HCT116 (cell line): ENCODE measurements at regions not wholly inside any gene's neighbourhood (a gene's known extent, or its start where the extent isn't known, plus 50 kb on each side); places are given as distances from the start of the nearest gene placed in this dataset.

ENCODE experiments used
- ATAC-seq: fragments of 200-7000 bp; cut with Tn5 transposase; 2 replicates; pipeline ENCODE4 v1.9.1; 2020; ENCODE audit warnings: mild to moderate bottlenecking, moderate library complexity
- BruUV-seq: library from RNA; stranded (reverse); fragments of 400-500 nt; replicated peaks from 2 replicates; lab custom pipeline; 2021; lab: Mats Ljungman, UMichigan
- CTCF ChIA-PET: fragments of 300-600 bp; sonication (Branson Sonifier 250); formaldehyde crosslinking; loops from one replicate; lab custom pipeline; 2021; ENCODE audit warnings: antibody characterized with exemption; lab: Charles Lee
- POLR2A ChIA-PET: fragments of 300-600, 350-600 bp; sonication (Branson Sonifier 250); formaldehyde crosslinking; loops from one replicate; lab custom pipeline; 2021; ENCODE audit warnings: antibody characterized with exemption; lab: Charles Lee
- RAD21 ChIA-PET, 2 experiments: fragments of 300-600 bp; sonication (Branson Sonifier 250); formaldehyde crosslinking; loops; one replicate each; lab custom pipeline; 2023; ENCODE audit warnings: low total read pairs in 2 of 2; ENCODE audit not compliant: uncharacterized antibody in 2 of 2, unreplicated experiment in 2 of 2, low non-redundant PET in 1 of 2; lab: Charles Lee
- DNase-seq: peaks from one replicate; pipeline ENCODE4 v3.0.0-alpha.2; 2010; ENCODE audit warnings: low read depth, low spot score
- H2AFZ ChIP-seq: fragments of 200-600 bp; shearing (Covaris generic), sonication (generic); 2 replicates; pipeline ENCODE4 v1.6.1; 2017; ENCODE audit warnings: low read depth, mixed run types, mixed read lengths, antibody characterized with exemption, low read length; ENCODE audit not compliant: poor library complexity, severe bottlenecking
- H3K27ac ChIP-seq: 2 replicates; pipeline ENCODE4 v1.5.1; 2012; ENCODE audit warnings: low read depth, low read length
- H3K27me3 ChIP-seq: fragments of 200-600 bp; sonication (generic); 2 replicates; pipeline ENCODE4 v1.6.1; 2016; ENCODE audit warnings: mixed run types, low read length, mixed read lengths; ENCODE audit not compliant: insufficient read depth
- H3K36me3 ChIP-seq, 2 experiments: fragments of 200-500 bp in 1 of 2; fragments of 200-600 bp in 1 of 2; sonication (Bioruptor generic) in 1 of 2; sonication (generic) in 1 of 2; 2 replicates each; pipeline versions ENCODE4 v1.5.1 to v1.6.1; 2014 to 2016; ENCODE audit warnings: low read length in 2 of 2, inconsistent platforms in 1 of 2, mixed read lengths in 1 of 2, mixed run types in 1 of 2; ENCODE audit not compliant: insufficient read depth in 2 of 2, control insufficient read depth in 1 of 2
- H3K4me1 ChIP-seq, 2 experiments: fragments of 200-600 bp in 1 of 2; sonication (generic) in 1 of 2; 2 replicates each; pipeline versions ENCODE4 v1.5.1 to v1.6.1; 2012 to 2017; ENCODE audit warnings: low read length in 2 of 2, inconsistent platforms in 1 of 2, mild to moderate bottlenecking in 1 of 2, mixed read lengths in 1 of 2, mixed run types in 1 of 2, moderate library complexity in 1 of 2; ENCODE audit not compliant: insufficient read depth in 2 of 2, control insufficient read depth in 1 of 2
- H3K4me2 ChIP-seq: fragments of 200-600 bp; sonication (generic); 2 replicates; pipeline ENCODE4 v1.6.1; 2017; ENCODE audit warnings: mixed run types, low read length, mixed read lengths
- H3K4me3 ChIP-seq, 2 experiments: fragments of 200-600 bp in 1 of 2; sonication (generic) in 1 of 2; replicated peaks in 1 of 2; 2 replicates each; pipeline ENCODE4 v1.5.1; 2011 to 2016; ENCODE audit warnings: low read length in 2 of 2, control low read depth in 1 of 2, low read depth in 1 of 2, mild to moderate bottlenecking in 1 of 2, mixed read lengths in 1 of 2, mixed run types in 1 of 2
- H3K79me2 ChIP-seq: fragments of 200-600 bp; sonication (generic); 2 replicates; pipeline ENCODE4 v1.6.1; 2017; ENCODE audit warnings: mild to moderate bottlenecking, mixed run types, low read length, moderate library complexity, mixed read lengths; ENCODE audit not compliant: insufficient read depth
- H3K9ac ChIP-seq: fragments of 200-600 bp; sonication (generic); 2 replicates; pipeline ENCODE4 v1.6.1; 2016; ENCODE audit warnings: low read length, mixed read lengths
- H3K9me2 ChIP-seq: fragments of 200-600 bp; sonication (generic), shearing (Covaris generic); 2 replicates; pipeline ENCODE4 v1.6.1; 2017; ENCODE audit warnings: mixed run types, mild to moderate bottlenecking, moderate library complexity; ENCODE audit not compliant: insufficient read depth
- H3K9me3 ChIP-seq, 2 experiments: fragments of 200-500 bp in 1 of 2; fragments of 200-600 bp in 1 of 2; sonication (Bioruptor generic) in 1 of 2; sonication (generic) in 1 of 2; 2 replicates each; pipeline ENCODE4 v1.6.1; 2014 to 2017; ENCODE audit warnings: low read length in 2 of 2, mixed read lengths in 2 of 2, inconsistent platforms in 1 of 2, low read depth in 1 of 2, mild to moderate bottlenecking in 1 of 2, mixed run types in 1 of 2, moderate library complexity in 1 of 2; ENCODE audit not compliant: control insufficient read depth in 1 of 2, insufficient read depth in 1 of 2
- H4K20me1 ChIP-seq: fragments of 200-600 bp; sonication (generic), shearing (Covaris generic); 2 replicates; pipeline ENCODE4 v1.6.1; 2017; ENCODE audit warnings: mixed run types, mild to moderate bottlenecking, moderate library complexity; ENCODE audit not compliant: insufficient read depth
- CBX3 ChIP-seq: IDR thresholded peaks from 2 replicates; pipeline ENCODE4 v1.6.1; 2012; ENCODE audit warnings: low read depth
- EGR1 ChIP-seq: IDR thresholded peaks from 2 replicates; pipeline ENCODE4 v1.6.1; 2012; ENCODE audit warnings: low read depth
- ELF1 ChIP-seq: IDR thresholded peaks from 2 replicates; pipeline ENCODE4 v1.6.1; 2012; ENCODE audit warnings: low read depth, borderline replicate concordance
- FOSL1 ChIP-seq: IDR thresholded peaks from 2 replicates; pipeline ENCODE4 v1.6.1; 2012; ENCODE audit warnings: low read depth
- JUND ChIP-seq: IDR thresholded peaks from 2 replicates; pipeline ENCODE4 v1.6.1; 2012
- YY1 ChIP-seq: IDR thresholded peaks from 2 replicates; pipeline ENCODE4 v1.6.1; 2011; ENCODE audit warnings: low read length, low read depth, moderate library complexity, mild to moderate bottlenecking; ENCODE audit not compliant: insufficient replicate concordance; ENCODE audit errors: extremely low read depth
- intact Hi-C: fragments of 100-400 bp; cut with micrococcal nuclease; formaldehyde crosslinking; loops from 2 replicates; pipeline ENCODE4 v1.10.0; 2022

- TF ChIP-seq EGR1 (no peak), YY1 (no peak)
Measured at GRCh38 chr18:68509902-68510301, 205.0 kb downstream of the TMX3 start (continued).

GRCh38 chr18:68507781-68508180 lies 207.1 kb downstream of the TMX3 start:
- ChIA-PET RAD21 (no interaction called here), CTCF (no interaction called here), POLR2A (no interaction called here)
- Histone ChIP-seq H3K4me1 (no peaks in the 10 kb centered on the region), H3K4me3 (no peak overlapping the region), H3K9ac (no peak overlapping the region), H3K9me3 (peaks cover 0 to 8% of the 10 kb centered on the region in 2 experiments; a peak in 2 of 4 replicates), H3K27ac (no peak overlapping the region), H4K20me1 (no peaks in the 10 kb centered on the region), H3K36me3 (no peaks in the 10 kb centered on the region), H2AFZ (no peak overlapping the region), H3K4me2 (no peak overlapping the region), H3K79me2 (no peaks in the 10 kb centered on the region), H3K9me2 (no peaks in the 10 kb centered on the region), H3K27me3 (no peaks in the 10 kb centered on the region)
- no peak for DNase-seq
- TF ChIP-seq CBX3: no peak
- no peak for TF ChIP-seq JUND
- no peak for ATAC-seq
- no TSS peak for BruUV-seq
- intact Hi-C loops: no loop called here

- Histone ChIP-seq H3K4me2 (no peak overlapping the region), H3K27ac (no peak overlapping the region), H3K9me3 (peaks cover 0 to 10% of the 10 kb centered on the region in 2 experiments; a peak in 2 of 4 replicates), H3K9ac (no peak overlapping the region), H3K4me1 (no peaks in the 10 kb centered on the region), H3K36me3 (no peaks in the 10 kb centered on the region), H2AFZ (no peak overlapping the region), H3K9me2 (no peaks in the 10 kb centered on the region), H3K4me3 (no peak overlapping the region), H3K79me2 (no peaks in the 10 kb centered on the region), H3K27me3 (no peaks in the 10 kb centered on the region), H4K20me1 (no peaks in the 10 kb centered on the region)
- ChIA-PET CTCF (no interaction called here), POLR2A (no interaction called here), RAD21 (no interaction called here)
- BruUV-seq: no TSS peak
- no peak for ATAC-seq
- intact Hi-C loops: no loop called here
- no peak for DNase-seq
- no peak for TF ChIP-seq FOSL1
- no peak for TF ChIP-seq ELF1
Measured at GRCh38 chr18:68505178-68505574, 209.7 kb downstream of the TMX3 start.
